ENCODE measurements at regions not wholly inside any gene's neighbourhood (a gene's known extent, or its start where the extent isn't known, plus 50 kb on each side); places are given as distances from the start of the nearest gene placed in this dataset.

GRCh38 chr7:54332301-54332700 is 209.9 kb upstream of the VSTM2A start:
- TF ChIP-seq CTCF (IDR thresholded peaks at IDR 0.05; ENCODE audit: extremely low read depth in 1 of 2, insufficient read depth in 1 of 2, low read depth in 1 of 2, low read length in 2 of 2), result no peak
- TF ChIP-seq MYC (IDR thresholded peaks at IDR 0.05; ENCODE audit: low read depth, low read length), result no peak
- no peak for TF ChIP-seq POLR2AphosphoS5 (IDR thresholded peaks at IDR 0.05; ENCODE audit: insufficient read depth, low read depth, low read length)
- TF ChIP-seq EZH2 (IDR thresholded peaks at IDR 0.05; ENCODE audit: borderline replicate concordance, low read depth, low read length, severe bottlenecking), result no peak
- TF ChIP-seq POLR2A (IDR thresholded peaks at IDR 0.05; ENCODE audit: low read depth, low read length), result no peak
- TF ChIP-seq FOS (IDR thresholded peaks at IDR 0.05; ENCODE audit: borderline replicate concordance, insufficient read depth, low read length), result no peak
- no peak for TF ChIP-seq JUN (IDR thresholded peaks at IDR 0.05; ENCODE audit: borderline replicate concordance, insufficient read depth, insufficient read length, low read depth)
- TF ChIP-seq MAX (IDR thresholded peaks at IDR 0.05; ENCODE audit: insufficient read depth, insufficient read length), result no peak

All from endothelial cell of umbilical vein (primary cell).